Muscle of leg (tissue), 3 donors: ENCODE measurements at regions not wholly inside any gene's neighbourhood (a gene's known extent, or its start where the extent isn't known, plus 50 kb on each side); places are given as distances from the start of the nearest gene placed in this dataset.

Experiments
- DNase-seq: peaks from one replicate; pipeline ENCODE4 v3.0.0; 2013
- H3K27ac ChIP-seq: one replicate; pipeline ENCODE4 v1.5.1; 2013; ENCODE audit warnings: mild to moderate bottlenecking, low read length, control low read depth
- H3K27me3 ChIP-seq: one replicate; pipeline ENCODE4 v1.6.1; 2013; ENCODE audit warnings: low read length; ENCODE audit not compliant: control insufficient read depth, insufficient read depth
- H3K36me3 ChIP-seq: one replicate; pipeline ENCODE4 v1.6.1; 2013; ENCODE audit warnings: low read length; ENCODE audit not compliant: control insufficient read depth, insufficient read depth
- H3K4me1 ChIP-seq: one replicate; pipeline ENCODE4 v1.6.1; 2013; ENCODE audit warnings: low read length; ENCODE audit not compliant: control insufficient read depth, insufficient read depth
- H3K4me3 ChIP-seq: one replicate; pipeline ENCODE4 v1.5.1; 2013; ENCODE audit warnings: low read length, control low read depth
- H3K9me3 ChIP-seq: replicated peaks from 2 replicates; pipeline ENCODE4 v1.6.1; 2013; ENCODE audit warnings: low read depth, low read length; ENCODE audit not compliant: control insufficient read depth
- WGBS: methylation state at CpG from one replicate; pipeline ENCODE4 v1.1.5; 2013; ENCODE audit warnings: missing lambda C conversion rate; ENCODE audit not compliant: insufficient coverage; 5-methylcytosine and 5-hydroxymethylcytosine counted together

GRCh38 chr17:5668557-5669138 is 84.3 kb upstream of the NLRP1 start:
- peaks cover 15% of the 10 kb centered on the region for H3K4me1 ChIP-seq
- no peak for DNase-seq
- H3K36me3 ChIP-seq = no peaks in the 10 kb centered on the region
- no peaks in the 10 kb centered on the region for H3K9me3 ChIP-seq
- H3K4me3 ChIP-seq = no peak overlapping the region
- WGBS = 46% methylated on average over 1 of the region's 2 CpGs
- peaks cover 11% of the 10 kb centered on the region for H3K27me3 ChIP-seq
- H3K27ac ChIP-seq = no peak overlapping the region

- Histone ChIP-seq H3K4me3 (no peak overlapping the region), H3K9me3 (no peaks in the 10 kb centered on the region), H3K4me1 (peaks cover 15% of the 10 kb centered on the region), H3K36me3 (no peaks in the 10 kb centered on the region), H3K27me3 (peaks cover 11% of the 10 kb centered on the region), H3K27ac (no peak overlapping the region)
- WGBS = 80% methylated on average over 5 of the region's 5 CpGs
- DNase-seq = no peak
These were observed 84.9 kb upstream of the NLRP1 start for GRCh38 chr17:5669191-5669590.

- H3K4me1 ChIP-seq = no peaks in the 10 kb centered on the region
- 44% methylated on average over 1 of the region's 3 CpGs for WGBS
- no peaks in the 10 kb centered on the region for H3K36me3 ChIP-seq
- H3K4me3 ChIP-seq = no peak overlapping the region
- H3K27ac ChIP-seq = no peak overlapping the region
- H3K27me3 ChIP-seq = peaks cover 11% of the 10 kb centered on the region
- H3K9me3 ChIP-seq = no peaks in the 10 kb centered on the region
- DNase-seq = no peak
These were observed 87.8 kb upstream of the NLRP1 start for GRCh38 chr17:5672141-5672540.

GRCh38 chr17:5672815-5673430 is 88.6 kb upstream of the NLRP1 start:
- H3K36me3 ChIP-seq = no peaks in the 10 kb centered on the region
- WGBS = 61% methylated on average over 5 of the region's 5 CpGs
- no peak for DNase-seq
- H3K4me3 ChIP-seq = no peak overlapping the region
- peaks cover 6% of the 10 kb centered on the region for H3K27me3 ChIP-seq
- H3K27ac ChIP-seq = no peak overlapping the region
- H3K4me1 ChIP-seq = no peaks in the 10 kb centered on the region
- H3K9me3 ChIP-seq = no peaks in the 10 kb centered on the region

- 12% methylated on average over 3 of the region's 6 CpGs for WGBS
- Histone ChIP-seq H3K9me3 (no peaks in the 10 kb centered on the region), H3K27me3 (peaks cover 6% of the 10 kb centered on the region), H3K4me3 (no peak overlapping the region), H3K4me1 (no peaks in the 10 kb centered on the region), H3K27ac (no peak overlapping the region), H3K36me3 (no peaks in the 10 kb centered on the region)
- DNase-seq = no peak
These were observed 91.5 kb upstream of the NLRP1 start for GRCh38 chr17:5675625-5676421.

GRCh38 chr17:5677620-5678019 is 93.3 kb upstream of the NLRP1 start:
- Histone ChIP-seq H3K36me3 (no peaks in the 10 kb centered on the region), H3K4me1 (no peaks in the 10 kb centered on the region), H3K27me3 (peaks cover 6% of the 10 kb centered on the region), H3K9me3 (no peaks in the 10 kb centered on the region), H3K4me3 (no peak overlapping the region), H3K27ac (no peak overlapping the region)
- DNase-seq = no peak
- WGBS = no CpG with 5 or more reads among the region's 1 CpG

GRCh38 chr17:5678171-5678570 is 93.9 kb upstream of the NLRP1 start:
- WGBS = 71% methylated on average over 4 of the region's 4 CpGs
- H3K27me3 ChIP-seq = peaks cover 6% of the 10 kb centered on the region
- DNase-seq = no peak

GRCh38 chr17:5680766-5681165 is 96.5 kb upstream of the NLRP1 start:
- WGBS = 56% methylated on average over 1 of the region's 1 CpG

More at GRCh38 chr17:5678171-5678570, 93.9 kb upstream of the NLRP1 start:
- H3K9me3 ChIP-seq = no peaks in the 10 kb centered on the region
- no peaks in the 10 kb centered on the region for H3K36me3 ChIP-seq
- no peak overlapping the region for H3K27ac ChIP-seq
- no peaks in the 10 kb centered on the region for H3K4me1 ChIP-seq
- no peak overlapping the region for H3K4me3 ChIP-seq

GRCh38 chr17:5683241-5683640 is 98.9 kb upstream of the NLRP1 start:
- no peak overlapping the region for H3K4me3 ChIP-seq
- no peak for DNase-seq
- no peaks in the 10 kb centered on the region for H3K36me3 ChIP-seq
- H3K27me3 ChIP-seq = peaks cover 3% of the 10 kb centered on the region
- H3K9me3 ChIP-seq = no peaks in the 10 kb centered on the region
- no peak overlapping the region for H3K27ac ChIP-seq
- no peaks in the 10 kb centered on the region for H3K4me1 ChIP-seq
- 14% methylated on average over 4 of the region's 6 CpGs for WGBS

More at GRCh38 chr17:5680766-5681165, 96.5 kb upstream of the NLRP1 start:
- no peaks in the 10 kb centered on the region for H3K9me3 ChIP-seq
- peaks cover 6% of the 10 kb centered on the region for H3K27me3 ChIP-seq
- H3K4me1 ChIP-seq = no peaks in the 10 kb centered on the region
- H3K27ac ChIP-seq = no peak overlapping the region
- DNase-seq = no peak
- H3K4me3 ChIP-seq = no peak overlapping the region
- H3K36me3 ChIP-seq = no peaks in the 10 kb centered on the region

- no peak for DNase-seq
- WGBS = 43% methylated on average over 1 of the region's 4 CpGs
These were observed 101.8 kb upstream of the NLRP1 start for GRCh38 chr17:5686074-5686635.

More at GRCh38 chr17:5686074-5686635, 101.8 kb upstream of the NLRP1 start:
- Histone ChIP-seq H3K27me3 (peaks cover 2% of the 10 kb centered on the region), H3K27ac (no peak overlapping the region), H3K36me3 (no peaks in the 10 kb centered on the region), H3K9me3 (no peaks in the 10 kb centered on the region), H3K4me3 (no peak overlapping the region), H3K4me1 (no peaks in the 10 kb centered on the region)
